Ammon's horn (tissue), 1 donor: ENCODE measurements at regions not wholly inside any gene's neighbourhood (a gene's known extent, or its start where the extent isn't known, plus 50 kb on each side); places are given as distances from the start of the nearest gene placed in this dataset.

Experiments used
- DNase-seq: peaks from one replicate; pipeline ENCODE4 v3.0.0-alpha.2; 2016; ENCODE audit warnings: low spot score

- no peak for DNase-seq
Measured at GRCh38 chr2:8003462-8004075, 678.3 kb upstream of the ID2 start.

DNA sequence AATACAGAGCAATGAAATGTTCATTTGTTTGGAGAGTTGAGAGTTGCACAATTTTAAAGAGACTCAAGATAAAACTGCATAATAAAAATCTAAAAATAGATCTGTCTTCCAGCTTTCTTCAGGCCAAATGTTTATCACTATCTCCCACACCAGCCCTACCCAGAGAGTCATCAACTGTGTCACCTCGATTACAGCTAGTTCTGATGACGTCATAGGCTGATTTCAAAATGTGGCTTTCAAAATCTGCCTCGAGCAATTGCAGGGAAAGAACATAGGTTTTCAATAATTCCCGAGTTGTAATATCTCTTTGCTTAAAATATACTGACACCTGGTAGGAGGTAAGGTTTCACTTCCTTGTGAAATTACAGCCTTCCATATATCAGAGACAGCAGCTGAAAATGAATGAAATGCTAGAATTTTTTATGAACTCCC, 677.6 kb upstream of the ID2 start:
- no peak for DNase-seq

DNA sequence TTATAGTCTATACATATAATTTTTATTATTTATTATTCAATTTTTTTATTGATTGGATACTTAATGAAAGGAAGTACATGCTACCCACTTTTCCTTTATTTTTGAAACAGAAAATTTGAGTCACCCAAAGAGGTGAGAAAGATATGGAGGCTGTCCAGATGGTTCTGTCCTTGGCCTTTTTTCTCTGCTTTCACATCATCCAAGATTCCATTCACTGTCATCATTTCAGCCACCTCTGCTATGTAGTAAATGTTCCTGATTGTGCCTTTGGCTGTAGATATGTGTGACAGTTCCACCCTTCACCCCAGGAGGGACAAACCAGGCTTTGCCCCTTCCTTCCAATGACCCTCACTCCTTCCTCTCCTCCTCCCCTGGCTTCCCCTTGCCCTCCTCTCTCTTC, 675.7 kb upstream of the ID2 start:
- DNase-seq: no peak

DNA sequence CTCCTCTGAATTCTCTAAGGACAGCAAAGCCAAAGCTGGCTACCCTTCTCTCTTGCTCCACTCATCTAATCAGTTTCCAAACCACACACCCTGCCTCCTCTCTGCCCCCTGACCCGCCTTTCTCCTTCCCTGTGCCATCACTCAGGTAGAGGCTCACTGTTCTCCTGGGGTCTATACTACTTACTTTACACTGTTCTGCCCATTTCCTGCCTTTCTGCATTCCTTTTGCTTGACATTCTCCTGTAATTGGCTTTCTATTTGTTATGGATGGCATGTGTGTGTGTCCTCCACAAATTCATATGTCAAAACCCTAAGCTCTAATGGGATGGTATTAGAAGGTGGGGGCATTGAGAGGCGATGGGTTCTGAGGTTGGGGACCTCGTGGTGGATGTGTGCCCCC, 675.2 kb upstream of the ID2 start:
- DNase-seq: no peak

DNA sequence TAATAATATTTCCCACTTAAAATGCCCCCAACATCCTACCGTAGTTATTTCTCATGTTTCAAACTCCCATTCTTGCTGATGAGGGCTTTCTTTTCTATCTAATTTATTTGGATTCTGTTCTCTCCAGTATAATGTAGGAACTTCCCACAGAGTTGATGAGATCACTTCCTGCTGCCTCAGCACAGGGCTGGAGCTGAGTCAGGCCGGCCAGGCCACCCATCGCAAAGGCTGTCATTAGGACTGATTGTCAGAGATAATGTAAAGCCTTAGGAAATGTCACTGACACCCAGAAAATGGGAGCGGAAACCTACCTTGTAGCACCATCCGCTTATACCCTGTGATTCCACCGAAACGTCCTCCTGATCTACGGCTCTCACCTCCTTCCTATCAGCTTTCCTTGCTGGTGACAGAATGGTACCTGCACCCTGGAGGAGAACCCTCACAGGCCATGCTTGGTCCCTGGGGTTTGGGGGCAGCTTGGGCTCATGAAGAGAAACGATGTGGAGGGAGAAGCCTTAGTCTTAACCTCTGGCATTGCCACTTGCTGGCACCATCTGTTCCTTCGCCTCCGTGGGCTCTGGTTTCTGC, 672.8 kb upstream of the ID2 start:
- DNase-seq: no peak

DNA sequence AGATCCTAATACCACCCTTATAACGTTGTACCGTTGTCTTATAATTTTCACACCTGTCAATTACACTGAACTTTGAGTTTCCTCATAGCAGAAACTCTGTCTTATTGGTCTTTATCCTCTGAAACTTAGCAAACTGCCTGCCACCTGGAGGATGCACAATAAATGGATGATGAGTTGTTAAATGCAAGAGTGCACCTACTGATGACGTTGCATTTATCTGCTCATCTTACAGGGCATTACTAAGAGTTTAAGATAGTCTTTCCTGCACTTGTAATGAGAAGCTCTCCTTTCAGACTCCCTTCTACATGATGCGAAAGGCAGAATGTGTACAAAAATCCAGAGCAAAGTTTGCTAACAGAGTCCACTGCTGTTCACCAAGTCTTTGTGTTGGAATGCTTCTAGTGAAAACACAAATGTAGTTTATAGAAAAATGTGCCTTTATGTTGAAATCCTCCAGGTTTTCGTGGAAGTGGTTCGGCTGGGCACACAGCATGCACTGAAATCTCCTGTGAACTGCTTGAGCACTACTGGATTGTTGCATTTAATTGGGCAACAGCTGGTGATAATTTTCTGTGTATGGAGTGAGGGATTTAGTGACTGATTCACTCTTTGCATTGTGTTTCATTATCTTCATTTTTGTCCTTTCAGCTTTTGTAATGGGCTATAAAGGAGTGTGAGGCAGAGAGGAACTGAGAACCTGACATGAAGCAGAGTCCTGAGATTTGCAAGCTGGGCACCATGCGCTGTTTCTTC, 665.8 kb upstream of the ID2 start:
- DNase-seq: no peak

DNA sequence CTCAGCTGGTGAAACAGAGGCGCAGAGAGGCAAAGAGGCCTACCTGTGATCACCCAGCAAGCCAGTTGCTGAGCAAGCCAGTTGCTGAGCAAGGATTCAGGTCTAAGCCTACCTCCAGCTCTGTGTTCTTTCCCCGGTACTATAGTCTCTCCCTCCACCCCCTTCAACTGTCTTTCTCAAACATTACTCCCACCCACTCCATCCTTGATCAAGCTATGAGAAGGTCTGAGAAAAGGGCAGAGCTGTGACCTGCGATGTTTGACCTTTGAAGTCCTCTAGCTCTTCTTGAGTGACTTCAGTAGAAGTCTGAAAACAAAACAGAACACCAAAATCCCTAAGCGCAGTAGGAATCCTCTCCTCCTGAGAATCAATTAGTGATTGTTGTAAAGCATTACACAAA, 665.2 kb upstream of the ID2 start:
- no peak for DNase-seq

GRCh38 chr2:8018956-8019355, 662.9 kb upstream of the ID2 start:
- DNase-seq: no peak

DNA sequence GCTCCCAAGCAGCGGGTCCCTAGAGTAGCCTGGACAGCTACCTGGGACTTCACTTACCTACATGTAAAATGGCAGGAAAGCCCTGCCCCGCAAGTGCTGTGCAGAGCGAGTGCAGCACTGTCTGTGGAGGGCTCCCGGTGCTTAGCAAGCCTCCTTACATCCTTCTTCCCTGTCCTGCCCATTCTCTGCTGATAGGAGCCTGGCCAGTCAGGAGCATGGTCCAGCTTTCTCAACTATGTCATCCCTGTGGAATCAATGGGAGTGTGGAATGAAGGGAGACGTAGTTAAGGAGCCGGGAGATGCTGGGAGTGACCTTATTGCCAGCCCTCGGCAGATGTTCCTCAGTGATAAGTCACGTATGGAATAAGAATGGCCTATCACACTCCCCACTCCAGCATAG, 661.9 kb upstream of the ID2 start:
- no peak for DNase-seq

DNA sequence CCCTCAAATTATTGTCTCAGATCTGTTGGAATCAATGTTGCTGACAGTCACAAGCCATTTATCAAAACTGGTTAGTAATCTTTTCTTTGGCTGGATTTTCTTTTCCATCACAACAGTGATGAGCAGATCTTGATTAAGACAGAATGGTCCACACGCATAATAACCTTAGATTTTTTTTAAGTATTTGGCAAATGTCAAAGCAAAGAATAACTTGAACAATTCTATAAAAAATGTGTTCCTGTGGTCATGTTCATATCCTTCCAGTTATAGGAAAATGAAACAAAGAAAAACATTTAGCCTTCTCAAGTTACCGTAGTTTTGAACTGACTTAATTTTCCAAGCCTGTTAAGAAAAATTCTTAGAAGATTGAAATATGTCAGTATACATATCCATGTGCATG, 659.9 kb upstream of the ID2 start:
- no peak for DNase-seq

DNA sequence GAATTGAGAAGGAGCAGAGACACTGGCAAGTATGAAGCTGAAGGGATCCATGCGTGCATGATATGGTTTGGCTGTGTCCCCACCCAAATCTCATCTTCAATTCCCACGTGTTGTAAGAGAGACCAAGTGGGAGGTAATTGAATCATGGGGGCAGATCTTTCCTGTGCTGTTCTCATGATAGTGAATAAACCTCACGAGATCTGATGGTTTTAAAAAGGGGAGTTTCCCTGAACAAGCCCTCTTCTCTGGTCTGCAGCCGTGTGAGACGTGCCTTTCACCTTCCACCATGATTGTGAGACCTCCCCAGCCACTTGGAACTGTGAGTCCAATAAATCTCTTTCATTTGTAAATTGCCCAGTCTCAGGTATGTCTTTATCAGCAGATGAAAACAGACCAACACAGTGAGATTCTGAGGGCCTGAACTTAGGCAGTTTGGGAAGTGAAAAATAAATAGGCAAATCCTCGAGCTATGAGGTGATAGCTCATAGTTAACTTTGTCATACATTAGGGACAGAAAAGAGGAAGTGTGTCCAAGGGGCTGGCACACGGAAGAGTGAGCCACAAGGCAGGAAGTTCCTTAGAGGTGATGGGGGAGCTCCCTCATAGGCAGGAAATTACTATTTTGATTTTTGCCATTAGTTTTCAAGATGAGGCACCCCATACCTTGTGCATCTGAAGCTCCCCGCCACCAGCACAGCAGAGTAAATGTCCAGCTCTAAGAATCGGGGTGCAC, 658.8 kb upstream of the ID2 start:
- DNase-seq: peak; percentile 18

DNA sequence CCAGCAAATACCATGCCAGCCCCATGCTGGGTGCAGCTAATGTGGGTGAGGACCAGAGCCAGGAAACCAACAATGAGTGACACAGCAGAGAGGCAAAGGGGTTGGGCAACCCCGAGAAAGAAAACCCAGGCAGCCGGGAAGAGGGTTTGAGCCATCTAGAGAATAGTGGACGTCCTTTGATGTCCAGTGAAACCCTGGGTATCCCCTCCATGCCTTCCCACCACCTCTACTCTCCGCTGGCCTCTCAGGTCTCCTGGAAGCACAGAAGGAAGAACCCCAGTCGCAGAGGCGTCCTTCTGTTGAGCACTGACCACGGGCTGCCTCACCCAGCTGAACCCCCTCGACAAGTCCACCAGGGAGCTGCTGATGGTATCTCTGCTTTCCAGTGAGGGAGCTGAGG, 657.4 kb upstream of the ID2 start:
- no peak for DNase-seq

DNA sequence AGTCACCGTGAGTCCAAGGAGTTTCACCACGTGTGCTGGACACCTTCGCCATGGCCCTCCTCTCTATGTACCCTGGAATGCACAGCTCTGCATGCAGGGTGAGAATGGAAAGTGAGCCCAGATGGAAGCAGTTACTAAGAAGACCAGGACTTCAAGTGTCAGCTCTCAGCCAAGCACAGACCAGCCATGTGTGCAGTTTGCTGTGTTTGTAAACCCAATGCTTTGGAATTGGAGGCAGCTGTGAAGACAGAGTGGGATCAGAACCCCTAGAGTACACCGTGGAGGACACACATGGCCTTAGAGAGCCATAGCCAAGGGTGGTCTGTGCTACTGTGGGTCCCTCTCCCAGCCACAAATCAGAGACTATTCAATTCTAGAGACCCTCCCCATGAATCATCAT, 655.5 kb upstream of the ID2 start:
- no peak for DNase-seq

DNA sequence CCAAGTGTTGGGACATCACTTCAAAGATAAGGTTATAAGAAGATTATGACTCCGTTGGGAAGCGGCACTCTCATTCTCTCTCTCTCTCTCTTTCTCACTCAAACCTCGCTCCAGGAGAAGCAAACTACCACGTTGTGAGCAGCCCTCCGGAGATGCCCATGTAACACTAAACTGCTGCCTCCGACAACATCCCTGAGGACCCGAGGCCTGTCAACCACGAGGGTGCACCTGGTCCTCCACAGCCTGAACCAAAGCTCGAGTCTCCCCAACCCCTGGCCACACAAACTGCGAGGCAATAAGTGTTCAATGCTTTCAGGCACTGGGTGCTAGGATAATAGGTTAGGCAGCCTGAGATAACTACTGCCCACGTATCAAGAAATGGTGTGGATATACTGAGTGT, 654.5 kb upstream of the ID2 start:
- DNase-seq: no peak

DNA sequence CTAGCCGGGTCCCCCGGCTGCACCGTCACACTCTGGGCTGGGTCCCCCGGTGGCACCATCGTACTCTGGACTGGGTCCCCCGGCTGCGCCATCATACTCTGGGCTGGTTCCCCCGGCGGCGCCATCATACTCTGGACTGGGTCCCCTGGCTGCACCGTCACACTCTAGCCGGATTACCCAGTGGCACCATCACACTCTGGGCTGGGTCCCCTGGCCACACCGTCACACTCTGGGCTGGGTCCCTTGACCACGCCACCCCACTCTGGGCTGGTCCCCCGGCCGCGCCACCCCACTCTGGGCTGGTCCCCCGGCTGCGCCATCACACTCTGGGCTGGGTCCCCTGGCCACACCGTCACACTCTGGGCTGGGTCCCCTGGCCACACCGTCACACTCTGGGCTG, 653.8 kb upstream of the ID2 start:
- no peak for DNase-seq

GRCh38 chr2:8028436-8028835, 653.4 kb upstream of the ID2 start:
- DNase-seq: no peak

DNA sequence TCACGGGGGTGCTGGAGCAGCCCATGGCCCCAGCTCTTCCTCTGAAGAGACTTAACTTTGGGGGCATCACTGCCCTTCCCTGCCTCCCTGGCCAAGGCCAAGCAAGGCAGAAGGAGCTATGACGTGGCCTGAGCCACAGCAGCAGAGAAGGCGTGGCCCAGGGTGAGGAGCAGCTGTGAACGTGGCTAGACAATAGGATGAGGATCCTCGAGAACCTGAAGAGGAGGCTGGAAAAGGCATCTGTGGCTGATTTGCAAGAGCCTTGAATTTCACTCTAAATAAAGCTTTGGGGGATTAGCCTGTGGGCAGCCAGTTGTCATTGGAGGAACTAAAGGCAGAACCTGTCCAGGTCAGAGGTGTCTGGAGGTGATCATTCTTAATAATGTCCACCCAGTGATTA, 652.9 kb upstream of the ID2 start:
- DNase-seq: no peak

- no peak for DNase-seq
Measured at GRCh38 chr2:8030573-8031303, 651.1 kb upstream of the ID2 start.

- DNase-seq: no peak
Measured at GRCh38 chr2:8031370-8031769, 650.5 kb upstream of the ID2 start.

DNA sequence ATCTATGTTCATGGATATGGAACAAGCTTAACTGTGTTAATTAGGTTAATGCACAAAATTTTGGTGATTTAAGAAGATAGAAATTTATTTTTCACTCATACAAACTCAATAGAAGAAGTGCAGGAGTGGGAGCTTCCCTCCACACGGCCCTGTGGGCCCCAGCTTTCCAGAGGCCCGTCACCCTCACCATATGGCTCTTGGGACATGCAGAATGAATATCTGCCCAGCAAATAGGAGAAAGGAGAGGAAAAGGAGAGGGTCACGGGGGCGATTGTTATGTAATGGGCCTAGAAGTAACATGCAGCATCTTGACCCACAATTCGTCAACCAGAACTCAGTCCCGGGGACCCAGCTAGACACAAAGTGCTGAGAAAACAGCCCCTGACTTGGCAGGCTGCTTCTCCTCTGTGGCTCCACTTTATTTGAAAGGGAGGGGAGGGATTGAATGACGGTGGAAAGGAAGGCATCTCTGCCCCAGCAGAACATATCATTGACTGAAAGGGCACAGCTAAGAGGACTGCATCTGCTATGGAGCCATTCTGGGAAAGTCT, 648.2 kb upstream of the ID2 start:
- DNase-seq: no peak

- no peak for DNase-seq
Measured at GRCh38 chr2:8036366-8036765, 645.5 kb upstream of the ID2 start.

- no peak for DNase-seq
Measured at GRCh38 chr2:8039732-8040131, 642.1 kb upstream of the ID2 start.
